HG02885 (cell line): ENCODE measurements at regions not wholly inside any gene's neighbourhood (a gene's known extent, or its start where the extent isn't known, plus 50 kb on each side); places are given as distances from the start of the nearest gene placed in this dataset.

Experiments used
- ATAC-seq: cut with Tn5 transposase; IDR thresholded peaks from one replicate; pipeline ENCODE4 v1.9.1; 2021; ENCODE audit warnings: mild to moderate bottlenecking; ENCODE audit not compliant: unreplicated experiment, poor library complexity

DNA sequence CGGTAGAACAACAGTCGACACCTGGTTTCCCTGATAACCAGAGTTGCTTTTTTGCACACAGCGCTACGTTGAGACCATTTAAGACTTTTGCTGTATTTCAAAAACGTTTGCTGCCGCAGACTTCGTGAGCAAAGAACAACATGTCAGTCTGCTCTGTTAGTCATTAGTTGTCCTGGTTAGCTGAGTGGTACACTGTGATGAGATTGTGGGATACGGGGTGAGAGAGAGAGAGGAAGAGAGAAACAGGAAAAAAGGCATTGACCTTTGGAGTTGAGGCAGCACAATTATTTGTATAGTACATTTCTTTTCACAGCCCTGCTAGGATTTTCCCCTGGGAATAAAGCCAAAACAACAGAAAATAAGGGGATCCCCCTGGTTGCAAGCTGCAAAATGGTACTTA is 306.1 kb upstream of the WWC1 start:
- no peak for ATAC-seq

DNA sequence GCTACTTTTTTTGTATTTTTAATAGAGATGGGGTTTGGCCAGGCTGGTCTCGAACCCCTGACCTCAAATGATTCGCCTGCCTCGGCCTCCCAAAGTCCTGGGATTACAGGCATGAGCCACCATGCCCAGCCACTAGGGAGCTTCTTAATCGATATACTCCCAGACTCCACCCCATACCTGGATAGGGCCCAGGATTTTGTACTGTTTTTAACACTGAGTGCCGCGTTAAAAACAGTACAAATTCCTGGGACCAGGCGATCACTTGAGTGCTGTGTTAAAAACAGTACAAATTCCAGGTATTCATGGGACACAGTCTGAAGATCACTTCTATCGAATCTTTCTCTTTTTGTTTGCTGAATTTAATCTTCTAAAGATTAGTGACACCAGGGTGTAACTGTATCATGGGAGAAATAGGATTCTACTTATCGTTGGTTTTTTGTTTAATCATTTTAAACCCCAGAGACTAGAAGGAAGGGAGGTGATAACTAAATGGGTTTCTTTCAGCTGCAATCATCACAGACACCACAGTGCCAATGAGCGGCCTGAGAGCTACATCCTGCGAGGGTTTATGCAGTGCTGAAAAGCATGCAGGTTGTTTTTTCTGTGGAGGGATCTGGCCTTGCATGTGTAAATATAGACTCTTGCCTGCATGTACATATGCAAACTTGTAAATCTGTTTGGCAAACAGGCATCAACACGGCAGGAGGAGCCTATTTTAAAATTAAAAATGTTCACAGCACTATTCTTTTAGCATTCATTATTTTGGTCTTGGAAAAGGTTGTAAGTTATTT is 303.8 kb upstream of the WWC1 start:
- ATAC-seq = no peak

DNA sequence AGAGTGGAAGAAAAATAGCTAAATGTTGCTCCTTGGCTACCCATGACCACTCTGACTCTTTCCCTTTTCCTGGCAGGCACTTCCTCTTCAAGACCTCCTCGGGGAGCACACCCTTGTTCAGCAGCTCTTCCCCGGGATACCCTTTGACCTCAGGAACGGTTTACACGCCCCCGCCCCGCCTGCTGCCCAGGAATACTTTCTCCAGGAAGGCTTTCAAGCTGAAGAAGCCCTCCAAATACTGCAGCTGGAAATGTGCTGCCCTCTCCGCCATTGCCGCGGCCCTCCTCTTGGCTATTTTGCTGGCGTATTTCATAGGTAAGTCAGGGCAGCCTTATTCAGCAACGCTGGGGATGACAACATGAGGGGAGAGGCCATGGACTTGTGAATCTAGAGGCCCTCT is 298.6 kb upstream of the WWC1 start:
- no peak for ATAC-seq

DNA sequence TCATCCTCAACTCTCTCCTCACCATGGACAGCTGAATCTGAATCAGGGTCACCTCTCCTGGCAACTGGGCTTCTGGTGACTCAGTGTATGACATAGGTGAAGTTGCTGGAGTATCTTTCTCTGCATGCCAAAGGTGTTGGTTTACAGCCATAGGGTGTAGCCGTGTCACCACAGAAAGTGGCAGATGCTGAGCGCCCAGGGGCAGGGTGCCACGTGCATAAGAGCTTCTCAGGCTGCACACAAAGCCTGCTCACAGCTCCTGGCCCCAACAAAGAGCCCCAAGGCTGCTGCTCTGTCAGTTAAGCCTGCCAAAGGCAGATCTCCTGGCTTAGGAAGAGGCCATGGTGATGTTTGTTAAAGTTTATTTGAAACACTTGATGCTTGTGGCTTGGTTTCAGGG is 297.7 kb upstream of the WWC1 start:
- no peak for ATAC-seq

DNA sequence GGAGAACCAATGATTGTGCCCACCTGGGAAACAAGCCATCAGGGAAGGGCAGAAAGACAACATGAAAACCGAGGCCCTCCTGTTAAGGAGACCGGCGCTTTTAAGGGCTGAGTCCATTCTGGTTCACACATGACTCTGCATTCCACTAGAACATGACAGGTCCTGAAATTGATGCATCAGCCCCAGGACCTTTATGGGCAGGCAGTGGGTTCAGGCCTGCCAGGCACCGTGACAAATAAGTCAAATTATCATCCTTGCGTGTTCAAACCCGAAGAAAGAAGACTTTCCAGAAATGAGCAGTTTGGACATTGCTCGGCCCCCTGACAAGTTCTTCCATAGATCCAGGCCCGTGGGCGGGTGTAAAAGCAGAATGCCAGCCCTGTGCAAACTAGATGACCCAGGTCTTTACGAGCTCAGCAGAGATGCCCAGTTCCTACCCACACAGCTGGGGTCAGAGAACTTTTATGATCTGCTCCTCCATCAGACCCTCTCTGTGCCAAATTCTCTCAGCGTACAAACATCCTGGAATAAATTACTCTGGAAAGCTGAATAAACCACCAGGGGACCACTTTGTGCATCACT is 295.5 kb upstream of the WWC1 start:
- ATAC-seq = no peak

DNA sequence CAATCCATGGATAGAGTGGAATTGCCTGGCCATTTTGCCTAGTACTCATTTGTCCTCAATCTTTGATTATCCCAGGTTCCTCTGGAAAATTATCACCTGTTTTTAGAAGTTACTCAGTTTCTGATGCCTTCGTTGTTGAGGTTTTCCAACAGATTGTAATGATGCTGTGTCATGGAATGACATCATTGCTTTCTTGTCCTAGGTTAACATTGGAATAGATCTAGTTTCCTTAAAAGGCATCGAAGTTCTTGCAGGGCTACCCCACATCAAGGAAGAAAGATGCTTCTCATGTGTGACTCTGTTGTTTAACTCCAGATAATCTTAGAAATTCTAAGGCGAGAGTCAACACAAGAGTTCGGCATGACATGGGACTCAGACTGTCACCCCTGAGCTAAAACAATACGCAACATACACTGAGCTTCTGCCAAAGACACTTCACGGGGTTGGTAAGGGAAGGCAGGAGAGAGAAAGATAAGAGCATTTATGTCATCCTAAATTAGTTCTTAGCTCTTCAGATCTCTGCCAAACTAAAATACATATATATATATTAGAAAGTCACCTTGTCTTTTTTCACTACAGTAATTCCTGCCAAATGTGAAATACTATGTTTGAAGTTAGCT is 293.2 kb upstream of the WWC1 start:
- ATAC-seq = no peak

DNA sequence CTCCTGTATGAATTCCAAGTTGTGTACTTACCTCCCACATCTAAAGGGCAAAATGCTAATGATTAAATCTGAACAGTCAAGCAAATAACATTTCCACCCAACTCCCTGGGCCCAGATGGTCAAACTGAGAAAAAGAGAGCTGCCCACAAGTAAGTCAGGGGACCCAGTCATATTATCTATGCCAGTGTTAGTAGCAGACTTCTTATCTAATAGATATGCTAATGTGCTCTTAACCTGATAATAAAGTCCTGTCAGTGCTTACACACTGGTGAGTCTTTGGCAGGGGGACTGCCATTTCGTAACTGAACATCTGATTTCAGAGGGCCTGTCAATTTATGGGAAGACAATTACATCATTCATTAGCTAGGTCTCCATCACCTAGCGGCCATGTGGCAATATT is 292.3 kb upstream of the WWC1 start:
- no peak for ATAC-seq

DNA sequence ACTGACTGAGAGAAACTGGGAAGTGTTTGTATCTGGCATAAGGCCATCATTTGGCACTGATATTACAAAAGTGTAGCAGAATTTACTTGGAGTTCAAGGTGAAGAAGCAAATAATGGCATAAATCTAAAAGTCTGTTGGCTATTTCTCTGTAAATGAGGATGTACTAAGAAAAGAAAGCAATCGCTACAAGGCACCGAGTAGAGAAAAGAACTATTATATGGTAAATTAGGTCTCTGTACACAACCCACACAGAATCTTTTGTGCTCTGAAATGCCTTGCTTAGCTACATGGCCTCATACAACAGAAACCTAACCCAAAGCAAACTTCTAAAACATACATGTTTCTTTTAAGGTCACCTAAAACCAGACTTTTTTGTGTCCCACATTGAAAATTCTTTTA is 290.1 kb upstream of the WWC1 start:
- no peak for ATAC-seq

DNA sequence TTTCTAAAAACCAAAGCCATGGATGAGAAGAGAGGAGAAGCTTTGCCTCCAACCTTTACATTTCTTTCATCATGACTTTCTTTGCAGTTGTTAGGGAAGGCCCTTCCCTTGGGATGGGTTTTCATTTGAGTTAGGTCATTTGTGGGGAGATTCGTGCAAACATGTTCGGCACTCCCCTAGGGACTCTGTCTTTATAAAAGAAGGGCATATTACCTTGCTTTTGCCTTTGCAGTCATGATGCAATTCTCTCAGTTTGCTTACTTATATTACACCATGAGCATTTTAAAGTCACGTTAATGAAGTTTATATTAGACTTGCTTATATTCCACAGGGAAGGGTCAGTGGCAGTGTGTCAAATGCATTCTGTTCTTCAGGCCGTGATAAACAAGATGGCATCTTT is 289.3 kb upstream of the WWC1 start:
- ATAC-seq = no peak

DNA sequence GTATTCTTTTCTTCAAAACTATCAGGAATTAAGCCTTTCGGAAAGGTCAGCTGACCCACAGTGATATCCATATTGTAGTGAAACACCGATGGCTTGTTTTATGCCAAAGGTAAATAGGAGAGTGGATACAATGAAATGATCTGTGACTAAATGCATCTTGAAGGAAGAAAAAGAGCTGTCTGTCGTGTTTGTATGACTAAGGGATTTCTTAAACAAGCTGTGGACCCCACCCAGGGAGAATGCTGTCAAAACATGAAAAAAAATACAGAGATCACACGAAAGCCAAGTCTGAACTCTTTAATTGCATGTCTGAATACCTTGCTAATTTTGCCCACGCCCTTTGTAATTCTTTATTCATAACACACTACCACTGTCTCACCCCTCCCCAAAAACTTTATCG is 286.4 kb upstream of the WWC1 start:
- ATAC-seq = no peak

DNA sequence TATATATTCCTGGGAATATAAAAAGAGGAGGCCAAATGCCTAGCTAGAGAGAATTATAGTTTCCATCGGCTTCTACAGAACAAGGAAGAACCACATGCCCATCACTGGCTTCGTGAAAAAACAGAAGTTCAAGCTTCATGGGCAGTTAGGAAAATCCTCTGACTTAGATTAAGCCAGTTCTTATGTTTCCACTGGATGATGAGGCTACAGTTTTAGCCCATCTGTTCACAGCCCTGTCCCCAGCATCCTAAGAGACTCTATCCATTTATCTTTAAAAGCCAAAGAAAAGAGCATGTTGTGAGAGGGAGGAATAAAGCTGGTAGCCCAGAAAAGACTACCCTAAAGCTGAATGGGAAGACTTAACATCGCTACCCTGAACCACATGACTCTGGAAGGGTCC is 285.5 kb upstream of the WWC1 start:
- ATAC-seq = no peak

DNA sequence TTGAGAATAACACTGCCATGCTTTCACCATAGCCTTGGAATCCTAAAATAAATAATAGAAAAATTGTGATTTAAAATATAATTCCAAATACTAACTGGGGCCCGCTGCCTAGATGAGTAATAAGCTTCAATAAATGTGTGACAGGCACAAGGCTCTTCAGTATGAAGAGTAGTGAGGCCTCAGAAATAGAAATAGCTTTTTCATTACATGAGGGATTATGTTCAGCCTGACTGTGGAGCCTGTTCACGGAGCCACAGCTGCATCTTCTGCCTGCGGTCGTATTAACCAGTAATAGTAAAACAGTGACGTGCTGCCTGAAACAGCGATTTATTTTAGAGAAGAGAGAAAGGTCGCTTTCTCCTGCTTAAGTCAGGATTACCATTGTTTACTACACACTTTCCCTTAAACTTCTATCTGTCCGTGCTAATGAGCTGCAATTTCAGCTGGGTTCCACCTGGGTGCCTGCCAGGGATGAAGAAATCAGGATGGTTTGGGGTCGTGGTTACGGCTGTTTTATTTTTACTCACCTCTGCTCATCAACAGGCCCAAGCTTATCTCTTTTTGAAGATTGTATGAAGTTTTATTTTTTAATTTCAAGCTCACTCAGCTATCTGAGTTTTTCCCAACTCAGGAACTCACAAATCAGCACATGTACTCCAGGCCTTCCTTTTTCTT is 284.9 kb upstream of the WWC1 start:
- ATAC-seq = no peak

DNA sequence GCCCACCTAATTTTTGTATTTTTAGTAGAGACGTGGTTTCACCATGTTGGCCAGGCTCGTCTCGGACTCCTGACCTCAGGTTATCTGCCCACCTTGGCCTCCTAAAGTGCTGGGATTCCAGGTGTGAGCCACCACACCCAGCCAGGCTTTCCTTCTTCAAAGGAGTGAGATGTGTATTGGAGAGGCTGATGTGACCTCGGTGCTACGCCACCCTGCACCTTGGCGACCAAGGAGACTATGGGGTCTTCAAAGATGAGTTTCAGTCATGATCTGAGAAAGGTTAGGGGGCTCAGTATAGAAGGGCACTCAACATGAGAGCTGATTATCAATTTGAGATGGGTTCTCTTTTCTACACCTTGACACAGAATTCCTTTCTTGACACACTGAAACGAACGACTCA is 284.2 kb upstream of the WWC1 start:
- ATAC-seq = no peak

DNA sequence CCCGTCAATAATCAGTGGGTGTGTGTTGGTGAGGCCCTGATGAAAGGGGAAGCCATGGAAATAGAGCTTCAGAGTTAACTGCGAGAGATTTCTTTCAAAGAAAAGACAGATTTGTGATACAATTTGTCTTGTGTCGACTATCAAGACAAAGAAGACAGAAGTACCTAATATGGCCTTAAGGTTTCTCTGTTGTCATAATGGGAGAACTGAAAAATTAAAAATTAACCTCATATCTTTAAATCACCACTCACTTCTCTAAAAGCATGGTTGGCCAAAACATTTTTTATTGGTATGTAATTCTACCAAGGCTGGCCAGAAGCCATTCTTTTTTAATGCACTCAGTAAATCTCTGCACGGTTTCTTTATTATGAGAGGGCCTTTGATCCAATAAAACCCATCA is 282.9 kb upstream of the WWC1 start:
- no peak for ATAC-seq

DNA sequence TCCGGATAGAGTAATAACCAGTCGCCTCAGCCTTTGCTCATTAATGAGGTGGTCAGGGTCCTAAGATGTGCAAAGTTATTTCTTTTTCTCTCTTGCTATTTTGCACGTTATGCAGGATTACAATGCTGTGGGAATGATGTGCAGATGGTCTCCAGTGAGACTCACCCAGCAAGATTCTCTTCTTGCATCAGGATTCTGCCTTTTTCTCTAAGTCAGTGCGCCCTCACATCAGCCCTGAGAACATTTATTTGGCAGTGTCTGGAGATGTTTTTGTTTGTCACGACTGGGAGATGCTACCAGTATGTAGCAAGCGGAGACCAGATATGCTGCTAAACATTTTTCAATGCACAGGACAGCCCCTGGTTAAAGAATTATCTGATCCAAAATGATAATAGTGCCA is 280.3 kb upstream of the WWC1 start:
- ATAC-seq = no peak

DNA sequence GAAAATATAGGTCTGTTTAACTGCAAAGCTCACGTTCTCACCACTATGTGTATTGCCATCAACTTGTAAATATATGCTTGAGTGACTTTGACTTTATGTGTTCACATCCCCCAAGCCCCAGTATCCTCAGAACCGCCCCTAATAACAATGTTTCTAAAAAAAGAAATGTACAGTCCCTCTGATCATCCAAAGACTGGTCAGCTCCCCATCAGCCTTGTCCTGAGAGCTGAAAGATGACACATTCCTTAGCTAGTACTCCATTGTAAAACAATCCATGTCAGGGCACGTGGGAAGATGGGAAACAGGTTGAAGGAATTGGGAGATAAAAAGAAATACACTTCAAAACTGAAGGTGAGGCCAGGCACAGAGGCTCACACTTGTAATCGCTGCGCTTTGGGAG is 279.4 kb upstream of the WWC1 start:
- no peak for ATAC-seq

DNA sequence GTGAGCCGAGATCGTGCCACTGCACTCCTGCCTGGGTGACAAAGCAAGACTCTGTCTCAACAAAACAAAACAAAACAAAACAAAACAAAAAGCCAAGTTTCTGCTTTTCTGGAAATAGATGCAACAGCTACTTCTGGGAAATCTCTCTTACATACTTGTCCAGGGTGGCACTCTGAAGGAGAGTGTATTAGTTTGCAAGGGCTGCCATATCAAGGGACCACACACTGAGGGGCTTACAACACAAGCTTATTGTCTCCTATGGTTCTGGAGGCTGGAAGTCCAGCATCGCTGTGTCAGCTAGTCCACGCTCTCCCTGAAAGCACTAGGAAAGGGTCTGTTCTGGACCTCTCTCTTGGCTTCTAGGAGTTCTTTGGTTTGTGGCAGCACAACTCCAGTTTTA is 277.9 kb upstream of the WWC1 start:
- ATAC-seq = no peak

DNA sequence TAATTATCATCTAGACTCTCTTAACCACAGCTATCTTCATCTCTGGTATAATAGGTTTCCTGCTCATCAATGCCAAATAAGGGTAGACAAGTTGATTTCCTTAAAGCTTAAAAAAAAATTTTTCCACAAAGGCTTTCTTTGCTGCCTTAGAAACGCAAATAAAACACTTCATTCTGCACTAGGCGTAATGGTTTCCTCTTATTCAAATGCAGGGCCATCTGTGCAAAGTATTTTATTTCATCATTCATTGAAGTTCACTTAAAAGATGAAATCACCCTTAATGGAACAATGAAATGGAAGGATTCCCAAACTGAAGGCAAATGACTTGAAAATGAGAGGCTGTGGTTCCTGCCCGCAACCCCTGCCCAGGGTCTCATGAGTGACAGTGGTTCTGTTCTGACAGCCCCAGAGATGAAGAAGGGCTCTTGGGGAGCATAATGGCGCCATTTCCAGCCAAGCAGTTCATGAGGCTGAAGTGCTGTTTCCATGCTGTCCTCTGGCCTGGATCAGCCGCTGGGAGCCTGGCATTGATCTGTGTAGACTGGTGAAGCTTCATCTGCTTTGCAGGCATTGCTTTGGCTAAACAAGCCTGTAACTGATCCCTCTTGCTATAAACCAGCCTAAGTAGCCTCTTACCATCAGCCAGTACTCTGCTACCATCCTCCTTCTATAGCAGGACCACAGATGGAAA is 276.9 kb upstream of the WWC1 start:
- ATAC-seq = no peak

DNA sequence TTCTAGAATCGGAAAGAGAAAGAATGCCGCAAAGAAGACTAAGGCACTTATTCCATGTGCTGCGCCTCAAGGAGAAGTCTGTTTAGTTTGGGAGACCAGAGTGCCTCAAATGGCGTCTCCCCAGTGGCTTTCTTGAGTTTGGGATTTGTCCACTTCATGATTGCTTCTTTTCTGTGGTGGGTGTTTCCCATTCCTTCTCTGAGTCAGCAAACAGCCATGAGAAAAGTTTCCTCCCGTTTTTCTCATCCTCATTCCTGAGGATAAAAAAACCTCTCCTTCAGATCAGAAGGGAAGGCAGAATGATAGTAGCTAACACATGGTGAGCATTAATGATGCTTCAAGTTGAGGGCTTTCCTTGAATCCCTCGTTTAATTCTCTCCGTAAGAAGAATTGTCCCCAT is 275.9 kb upstream of the WWC1 start:
- no peak for ATAC-seq

DNA sequence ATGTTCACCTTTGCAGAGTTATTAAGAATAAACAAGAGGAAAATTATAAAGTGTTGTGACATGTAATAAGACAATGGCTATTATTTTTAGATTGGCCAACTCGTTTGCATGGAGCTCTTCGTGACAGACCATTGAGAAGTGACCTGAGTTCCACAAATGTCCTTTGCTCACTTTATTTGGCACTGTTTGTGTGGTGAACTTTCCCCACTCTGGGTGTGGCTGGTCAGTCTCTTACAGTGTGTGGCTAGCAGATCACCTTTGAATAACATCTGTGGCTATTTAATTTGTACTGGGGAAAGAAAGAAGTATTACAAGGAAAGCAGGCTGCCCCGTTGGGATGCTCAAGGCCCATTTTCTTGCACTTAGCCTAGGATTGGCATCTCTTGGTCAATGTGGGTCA is 274.1 kb upstream of the WWC1 start:
- ATAC-seq = no peak

DNA sequence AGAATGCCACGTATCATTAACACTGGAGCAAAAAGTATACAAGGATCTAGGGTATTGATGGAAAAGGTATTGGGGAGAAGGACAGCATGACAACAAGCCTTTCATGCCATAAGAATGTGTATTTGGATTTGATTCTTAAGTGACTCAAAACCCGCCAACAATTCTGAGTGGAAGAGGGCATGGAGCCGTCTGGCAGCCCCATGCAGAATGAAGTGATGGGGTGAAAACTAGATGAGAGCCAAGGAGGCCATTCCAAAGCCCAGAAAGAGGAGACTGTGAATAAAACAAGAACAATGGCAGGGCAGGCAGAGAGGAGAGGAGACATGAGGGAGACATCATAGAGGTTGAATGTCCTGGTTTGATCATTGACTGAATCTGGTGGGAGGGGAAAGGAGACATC is 272.3 kb upstream of the WWC1 start:
- no peak for ATAC-seq
